ENCODE measurements at regions not wholly inside any gene's neighbourhood (a gene's known extent, or its start where the extent isn't known, plus 50 kb on each side); places are given as distances from the start of the nearest gene placed in this dataset.

DNA sequence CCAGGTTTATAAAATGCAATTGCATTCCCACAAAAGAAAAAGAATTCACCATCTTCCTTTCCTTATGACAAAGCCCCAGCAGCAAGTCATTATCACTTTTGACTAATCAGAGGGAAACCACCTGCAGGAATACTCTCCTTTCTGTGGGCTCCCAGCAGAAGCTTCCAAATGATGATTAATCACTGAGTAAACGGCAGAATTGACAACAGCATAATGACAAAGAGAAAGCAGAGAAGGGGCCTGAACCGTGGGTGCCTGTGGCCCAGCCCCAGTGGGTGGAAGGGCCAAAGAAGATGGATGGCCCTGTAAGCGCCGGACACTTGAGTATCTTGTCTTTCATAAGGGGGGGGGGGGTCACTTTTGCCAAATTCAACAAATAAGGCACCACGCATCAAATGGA, 152.4 kb upstream of the NRBF2 start (continued):
- TF ChIP-seq, protein P1, sequence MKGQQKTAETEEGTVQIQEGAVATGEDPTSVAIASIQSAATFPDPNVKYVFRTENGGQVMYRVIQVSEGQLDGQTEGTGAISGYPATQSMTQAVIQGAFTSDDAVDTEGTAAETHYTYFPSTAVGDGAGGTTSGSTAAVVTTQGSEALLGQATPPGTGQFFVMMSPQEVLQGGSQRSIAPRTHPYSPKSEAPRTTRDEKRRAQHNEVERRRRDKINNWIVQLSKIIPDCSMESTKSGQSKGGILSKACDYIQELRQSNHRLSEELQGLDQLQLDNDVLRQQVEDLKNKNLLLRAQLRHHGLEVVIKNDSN (IDR thresholded peaks at IDR 0.05; ENCODE audit: borderline replicate concordance, extremely low read length, insufficient read depth, low read depth, low read length) = no peak
- TF ChIP-seq DPF2 (IDR thresholded peaks at IDR 0.05) = no peak
- TF ChIP-seq, protein P2, sequence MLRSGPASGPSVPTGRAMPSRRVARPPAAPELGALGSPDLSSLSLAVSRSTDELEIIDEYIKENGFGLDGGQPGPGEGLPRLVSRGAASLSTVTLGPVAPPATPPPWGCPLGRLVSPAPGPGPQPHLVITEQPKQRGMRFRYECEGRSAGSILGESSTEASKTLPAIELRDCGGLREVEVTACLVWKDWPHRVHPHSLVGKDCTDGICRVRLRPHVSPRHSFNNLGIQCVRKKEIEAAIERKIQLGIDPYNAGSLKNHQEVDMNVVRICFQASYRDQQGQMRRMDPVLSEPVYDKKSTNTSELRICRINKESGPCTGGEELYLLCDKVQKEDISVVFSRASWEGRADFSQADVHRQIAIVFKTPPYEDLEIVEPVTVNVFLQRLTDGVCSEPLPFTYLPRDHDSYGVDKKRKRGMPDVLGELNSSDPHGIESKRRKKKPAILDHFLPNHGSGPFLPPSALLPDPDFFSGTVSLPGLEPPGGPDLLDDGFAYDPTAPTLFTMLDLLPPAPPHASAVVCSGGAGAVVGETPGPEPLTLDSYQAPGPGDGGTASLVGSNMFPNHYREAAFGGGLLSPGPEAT (IDR thresholded peaks at IDR 0.05; ENCODE audit: low read depth) = no peak

DNA sequence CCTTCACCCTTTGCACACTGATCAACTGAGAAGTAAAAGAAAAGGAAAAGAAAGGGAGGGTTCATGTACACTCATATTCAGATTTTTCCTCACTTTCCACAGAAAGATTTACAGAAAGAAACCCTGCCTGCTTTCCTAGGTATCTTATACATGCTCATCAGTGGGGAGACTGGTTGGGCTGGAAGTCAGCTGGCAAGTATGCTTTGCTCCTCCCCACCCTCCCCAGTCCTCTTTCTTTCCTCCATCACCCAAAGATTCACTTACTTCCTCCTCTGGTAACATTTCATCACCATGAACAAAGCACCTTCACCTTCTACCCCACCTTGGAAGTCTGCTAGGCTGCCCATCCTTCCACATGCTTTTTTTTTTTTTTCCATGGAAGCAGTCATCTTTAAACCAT, 153.2 kb upstream of the NRBF2 start:
- DNase-seq (ENCODE audit: low read depth, low spot score) (no peak), FAIRE-seq (no peak), ATAC-seq (no peak)
- no peaks in the 10 kb centered on the region for H3K27me3 ChIP-seq (replicated peaks in 1 of 2; ENCODE audit: control insufficient read depth in 2 of 2, insufficient read depth in 2 of 2, low read length in 1 of 2)
- SMC1A ChIA-PET (ENCODE audit: uncharacterized antibody, unreplicated experiment) = interaction anchor here (0.7 kb wide), 1 partner anchor 36 kb away, joined by 3 read pairs; no protein-coding TSS in a partner anchor
- no peaks in the 10 kb centered on the region; the same call in 1 of the 3 replicates for H3K9me3 ChIP-seq (replicated peaks; ENCODE audit: control insufficient read depth, insufficient read depth, low read length)
- H3K4me1 ChIP-seq (ENCODE audit: control insufficient read depth, insufficient read depth, low read length) = no peaks in the 10 kb centered on the region
- H2AFZ ChIP-seq (ENCODE audit: control insufficient read depth, low read depth, low read length) = no peak overlapping the region
- CTCF ChIA-PET = interaction anchor here (0.6 kb wide), 1 partner anchor 792 kb away, joined by 3 read pairs; no protein-coding TSS in a partner anchor
- no peak overlapping the region for H3K4me2 ChIP-seq (ENCODE audit: control insufficient read depth, insufficient read depth)
- POLR2A ChIA-PET = interaction anchor here (0.7 kb wide), 1 partner anchor 162 kb away, joined by 3 read pairs; no protein-coding TSS in a partner anchor
- H3K36me3 ChIP-seq (ENCODE audit: control insufficient read depth in 2 of 2, insufficient read depth in 2 of 2, low read length in 1 of 2) = no peaks in the 10 kb centered on the region
- no peaks in the 10 kb centered on the region for H4K20me1 ChIP-seq (ENCODE audit: control insufficient read depth, insufficient read depth)
- H3K27ac ChIP-seq (ENCODE audit: control insufficient read depth, insufficient read depth) = no peak overlapping the region
- RAD21 ChIA-PET (ENCODE audit: unreplicated experiment) = no interaction called here
- BruUV-seq (replicated peaks) = no TSS peak
- H3K4me3 ChIP-seq = no peak overlapping the region
- no peak for TF ChIP-seq TCF12 (IDR thresholded peaks at IDR 0.05; ENCODE audit: low read depth, low read length)
- no peaks in the 10 kb centered on the region for H3K79me2 ChIP-seq (ENCODE audit: control insufficient read depth, insufficient read depth, low read length)
- in situ Hi-C loops (cut with MboI) = no loop called here
- H3K9ac ChIP-seq (ENCODE audit: control insufficient read depth, insufficient read depth, low read length) = no peak overlapping the region
- intact Hi-C loops (cut with micrococcal nuclease; ENCODE audit: unreplicated experiment) = no loop called here
